ENCODE measurements at regions not wholly inside any gene's neighbourhood (a gene's known extent, or its start where the extent isn't known, plus 50 kb on each side); places are given as distances from the start of the nearest gene placed in this dataset.

- H3F3A ChIP-seq (ENCODE audit: insufficient read depth, low read length, poor library complexity, severe bottlenecking), result no peaks in the 10 kb centered on the region
- no peak overlapping the region for H2AFZ ChIP-seq (ENCODE audit: low read depth, low read length)
- peak overlapping the region; percentile 28 for H3K27ac ChIP-seq (ENCODE audit: low read length)
- no peaks in the 10 kb centered on the region for H3K27me3 ChIP-seq (ENCODE audit: insufficient read depth, low read depth, low read length)
- no peaks in the 10 kb centered on the region for H4K20me1 ChIP-seq (ENCODE audit: insufficient read depth)
- H3K4me3 ChIP-seq (ENCODE audit: low read length), result no peak overlapping the region
- TF ChIP-seq CTCF (IDR thresholded peaks at IDR 0.05; ENCODE audit: poor library complexity, severe bottlenecking) (peak; percentile 13), MXI1 (conservative IDR thresholded peaks at IDR 0.05; ENCODE audit: poor library complexity, severe bottlenecking) (no peak)
- no peak overlapping the region for H3K4me2 ChIP-seq (ENCODE audit: low read length)
- H3K9me2 ChIP-seq (ENCODE audit: insufficient read depth, low read length), result no peaks in the 10 kb centered on the region
- no peaks in the 10 kb centered on the region for H3K79me2 ChIP-seq (replicated peaks; ENCODE audit: insufficient read depth, low read length)
- H3K9ac ChIP-seq (ENCODE audit: low read length), result no peak overlapping the region
- no peaks in the 10 kb centered on the region for H3K9me3 ChIP-seq (ENCODE audit: low read length)
- no peaks in the 10 kb centered on the region for H3K36me3 ChIP-seq (ENCODE audit: insufficient read depth, low read length)
These were observed 116.4 kb upstream of the HS3ST4 start for GRCh38 chr16:25575363-25575762.

GRCh38 chr16:25571712-25572111 lies 120.0 kb upstream of the HS3ST4 start:
- Histone ChIP-seq H3K27me3 (ENCODE audit: insufficient read depth, low read depth, low read length) (no peaks in the 10 kb centered on the region), H3K4me3 (ENCODE audit: low read length) (no peak overlapping the region), H3K36me3 (ENCODE audit: insufficient read depth, low read length) (no peaks in the 10 kb centered on the region), H3F3A (ENCODE audit: insufficient read depth, low read length, poor library complexity, severe bottlenecking) (no peaks in the 10 kb centered on the region), H3K9me3 (ENCODE audit: low read length) (no peaks in the 10 kb centered on the region), H2AFZ (ENCODE audit: low read depth, low read length) (no peak overlapping the region), H3K4me2 (ENCODE audit: low read length) (no peak overlapping the region), H4K20me1 (ENCODE audit: insufficient read depth) (no peaks in the 10 kb centered on the region), H3K27ac (ENCODE audit: low read length) (no peak overlapping the region), H3K9ac (ENCODE audit: low read length) (no peak overlapping the region), H3K79me2 (replicated peaks; ENCODE audit: insufficient read depth, low read length) (no peaks in the 10 kb centered on the region), H3K9me2 (ENCODE audit: insufficient read depth, low read length) (no peaks in the 10 kb centered on the region)
- TF ChIP-seq RAD21 (conservative IDR thresholded peaks at IDR 0.05) (no peak), CTCF (IDR thresholded peaks at IDR 0.05; ENCODE audit: poor library complexity, severe bottlenecking) (no peak), EZH2 (IDR thresholded peaks at IDR 0.05; ENCODE audit: borderline replicate concordance, insufficient read depth, low read length, poor library complexity, severe bottlenecking) (no peak), REST (IDR thresholded peaks at IDR 0.05; ENCODE audit: borderline replicate concordance) (no peak), POLR2AphosphoS5 (IDR thresholded peaks at IDR 0.05) (no peak), MXI1 (conservative IDR thresholded peaks at IDR 0.05; ENCODE audit: poor library complexity, severe bottlenecking) (no peak), SMC3 (conservative IDR thresholded peaks at IDR 0.05; ENCODE audit: poor library complexity) (no peak), TAF1 (IDR thresholded peaks at IDR 0.05; ENCODE audit: low read depth) (no peak), EP300 (conservative IDR thresholded peaks at IDR 0.05; ENCODE audit: poor library complexity, severe bottlenecking) (no peak)

Measured in neural cell (in vitro differentiated cells).